ENCODE measurements at regions not wholly inside any gene's neighbourhood (a gene's known extent, or its start where the extent isn't known, plus 50 kb on each side); places are given as distances from the start of the nearest gene placed in this dataset.

- ChIA-PET POLR2A (no interaction called here), CTCF (no interaction called here)
- no peak for TF ChIP-seq CTCF (IDR thresholded peaks at IDR 0.05; ENCODE audit: control extremely low read depth, extremely low read depth, low read depth, missing control alignments)
- DNase-seq (ENCODE audit: extremely low spot score): no peak
Observed at GRCh38 chr3:162302983-162303624, 806.5 kb downstream of the OTOL1 start.

GRCh38 chr3:162317046-162317445, 820.4 kb downstream of the OTOL1 start:
- ChIA-PET POLR2A (no interaction called here), CTCF (no interaction called here)
- TF ChIP-seq CTCF (IDR thresholded peaks at IDR 0.05; ENCODE audit: control extremely low read depth, extremely low read depth, low read depth, missing control alignments): no peak
- DNase-seq (ENCODE audit: extremely low spot score): no peak

GRCh38 chr3:162328649-162329048, 832.0 kb downstream of the OTOL1 start:
- POLR2A ChIA-PET: no interaction called here
- CTCF ChIA-PET: no interaction called here
- DNase-seq (ENCODE audit: extremely low spot score): no peak

GRCh38 chr3:162329514-162329913, 832.9 kb downstream of the OTOL1 start:
- no peak for DNase-seq (ENCODE audit: extremely low spot score)
- ChIA-PET CTCF (no interaction called here), POLR2A (no interaction called here)
- no peak for TF ChIP-seq CTCF (IDR thresholded peaks at IDR 0.05; ENCODE audit: control extremely low read depth, extremely low read depth, low read depth, missing control alignments)

More at GRCh38 chr3:162328649-162329048, 832.0 kb downstream of the OTOL1 start:
- TF ChIP-seq CTCF (IDR thresholded peaks at IDR 0.05; ENCODE audit: control extremely low read depth, extremely low read depth, low read depth, missing control alignments): no peak

GRCh38 chr3:162332344-162332743, 835.7 kb downstream of the OTOL1 start:
- DNase-seq (ENCODE audit: extremely low spot score): no peak
- POLR2A ChIA-PET: no interaction called here
- CTCF ChIA-PET: interaction anchor here (1.3 kb wide), 1 partner anchor 10 kb away, joined by 4 read pairs; no protein-coding TSS in a partner anchor
- no peak for TF ChIP-seq CTCF (IDR thresholded peaks at IDR 0.05; ENCODE audit: control extremely low read depth, extremely low read depth, low read depth, missing control alignments)

- POLR2A ChIA-PET: no interaction called here
- CTCF ChIA-PET: interaction anchor here (1.7 kb wide), 1 partner anchor 8 kb away, joined by 5 read pairs; no protein-coding TSS in a partner anchor
- DNase-seq (ENCODE audit: extremely low spot score): no peak
- TF ChIP-seq CTCF (IDR thresholded peaks at IDR 0.05; ENCODE audit: control extremely low read depth, extremely low read depth, low read depth, missing control alignments): no peak
Observed at GRCh38 chr3:162334537-162334936, 837.9 kb downstream of the OTOL1 start.
